22Rv1 (cell line): ENCODE measurements at regions not wholly inside any gene's neighbourhood (a gene's known extent, or its start where the extent isn't known, plus 50 kb on each side); places are given as distances from the start of the nearest gene placed in this dataset.

ENCODE experiments used
- CTCF ChIP-seq: fragments of 450-650 bp; IDR thresholded peaks from 2 replicates; pipeline ENCODE4 v1.5.1; 2017; ENCODE audit warnings: mild to moderate bottlenecking
- ZFX ChIP-seq: fragments of 450-650 bp; IDR thresholded peaks from 2 replicates; pipeline ENCODE4 v1.6.1; 2017; ENCODE audit warnings: antibody characterized with exemption, borderline replicate concordance

GRCh38 chr14:27863166-27863565, 903.4 kb upstream of the FOXG1 start:
- TF ChIP-seq CTCF (no peak), ZFX (no peak)
